C4-2B (cell line): ENCODE measurements at regions not wholly inside any gene's neighbourhood (a gene's known extent, or its start where the extent isn't known, plus 50 kb on each side); places are given as distances from the start of the nearest gene placed in this dataset.

ENCODE experiments used
- H3K27ac ChIP-seq: fragments of 450-650 bp; 2 replicates; pipeline ENCODE4 v1.5.1; 2017
- ZFX ChIP-seq: fragments of 450-650 bp; IDR thresholded peaks from 2 replicates; pipeline ENCODE4 v1.6.1; 2017
- TF ChIP-seq, protein P1 (sequence below): fragments of 450-650 bp; conservative IDR thresholded peaks from 2 replicates; pipeline ENCODE4 v1.5.1; 2017; ENCODE audit warnings: mild to moderate bottlenecking

GRCh38 chr3:30945291-30945690 is 50.8 kb upstream of the GADL1 start:
- no peak for TF ChIP-seq ZFX
- TF ChIP-seq, protein P1, sequence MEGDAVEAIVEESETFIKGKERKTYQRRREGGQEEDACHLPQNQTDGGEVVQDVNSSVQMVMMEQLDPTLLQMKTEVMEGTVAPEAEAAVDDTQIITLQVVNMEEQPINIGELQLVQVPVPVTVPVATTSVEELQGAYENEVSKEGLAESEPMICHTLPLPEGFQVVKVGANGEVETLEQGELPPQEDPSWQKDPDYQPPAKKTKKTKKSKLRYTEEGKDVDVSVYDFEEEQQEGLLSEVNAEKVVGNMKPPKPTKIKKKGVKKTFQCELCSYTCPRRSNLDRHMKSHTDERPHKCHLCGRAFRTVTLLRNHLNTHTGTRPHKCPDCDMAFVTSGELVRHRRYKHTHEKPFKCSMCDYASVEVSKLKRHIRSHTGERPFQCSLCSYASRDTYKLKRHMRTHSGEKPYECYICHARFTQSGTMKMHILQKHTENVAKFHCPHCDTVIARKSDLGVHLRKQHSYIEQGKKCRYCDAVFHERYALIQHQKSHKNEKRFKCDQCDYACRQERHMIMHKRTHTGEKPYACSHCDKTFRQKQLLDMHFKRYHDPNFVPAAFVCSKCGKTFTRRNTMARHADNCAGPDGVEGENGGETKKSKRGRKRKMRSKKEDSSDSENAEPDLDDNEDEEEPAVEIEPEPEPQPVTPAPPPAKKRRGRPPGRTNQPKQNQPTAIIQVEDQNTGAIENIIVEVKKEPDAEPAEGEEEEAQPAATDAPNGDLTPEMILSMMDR: no peak
- no peak overlapping the region for H3K27ac ChIP-seq

- H3K27ac ChIP-seq: no peak overlapping the region
- no peak for TF ChIP-seq ZFX
- TF ChIP-seq, protein P1: no peak
These were observed 54.0 kb upstream of the GADL1 start for GRCh38 chr3:30948426-30948825.

- H3K27ac ChIP-seq: no peak overlapping the region
- TF ChIP-seq ZFX: no peak
- TF ChIP-seq, protein P1: no peak
These were observed 57.4 kb upstream of the GADL1 start for GRCh38 chr3:30951826-30952225.

GRCh38 chr3:30952786-30953185 is 58.3 kb upstream of the GADL1 start:
- no peak for TF ChIP-seq ZFX
- TF ChIP-seq, protein P1: no peak

GRCh38 chr3:30954426-30954825 is 60.0 kb upstream of the GADL1 start:
- H3K27ac ChIP-seq: no peak overlapping the region
- no peak for TF ChIP-seq ZFX
- TF ChIP-seq, protein P1: no peak

More at GRCh38 chr3:30952786-30953185, 58.3 kb upstream of the GADL1 start:
- no peak overlapping the region for H3K27ac ChIP-seq

GRCh38 chr3:30962084-30962483 is 67.6 kb upstream of the GADL1 start:
- TF ChIP-seq, protein P1: no peak
- TF ChIP-seq ZFX: no peak
- no peak overlapping the region for H3K27ac ChIP-seq

GRCh38 chr3:30962493-30962892 is 68.0 kb upstream of the GADL1 start:
- no peak for TF ChIP-seq ZFX
- TF ChIP-seq, protein P1: no peak
- no peak overlapping the region for H3K27ac ChIP-seq
